ENCODE measurements at regions not wholly inside any gene's neighbourhood (a gene's known extent, or its start where the extent isn't known, plus 50 kb on each side); places are given as distances from the start of the nearest gene placed in this dataset.
A peak's percentile ranks its signal among the peaks of the same experiment; 100 is the strongest.

- peak; percentile 99 for DNase-seq (ENCODE audit: low read depth)
Measured at GRCh38 chr2:43086451-43087221, 139.8 kb downstream of the ZFP36L2 start.

- DNase-seq (ENCODE audit: low read depth): no peak
Measured at GRCh38 chr2:43085929-43086328, 140.5 kb downstream of the ZFP36L2 start.

- no peak for DNase-seq (ENCODE audit: low read depth)
Measured at GRCh38 chr2:43085505-43085904, 140.9 kb downstream of the ZFP36L2 start.

GRCh38 chr2:43084699-43085091 is 141.7 kb downstream of the ZFP36L2 start:
- peak; percentile 55 for DNase-seq (ENCODE audit: low read depth)

- DNase-seq (ENCODE audit: low read depth): peak; percentile 87
Measured at GRCh38 chr2:43083710-43084698, 142.4 kb downstream of the ZFP36L2 start.

- no peak for DNase-seq (ENCODE audit: low read depth)
Measured at GRCh38 chr2:43082903-43083677, 143.3 kb downstream of the ZFP36L2 start.

- DNase-seq (ENCODE audit: low read depth): peak; percentile 84
Measured at GRCh38 chr2:43082111-43082894, 144.1 kb downstream of the ZFP36L2 start.

GRCh38 chr2:43081131-43081765 is 145.2 kb downstream of the ZFP36L2 start:
- DNase-seq (ENCODE audit: low read depth): no peak

- DNase-seq (ENCODE audit: low read depth): no peak
Measured at GRCh38 chr2:43080571-43081021, 145.8 kb downstream of the ZFP36L2 start.

GRCh38 chr2:43078781-43079755 is 147.3 kb downstream of the ZFP36L2 start:
- DNase-seq (ENCODE audit: low read depth): no peak

- DNase-seq (ENCODE audit: low read depth): no peak
Measured at GRCh38 chr2:43078301-43078700, 148.1 kb downstream of the ZFP36L2 start.

- no peak for DNase-seq (ENCODE audit: low read depth)
Measured at GRCh38 chr2:43077876-43078275, 148.5 kb downstream of the ZFP36L2 start.

GRCh38 chr2:43076676-43077075 is 149.7 kb downstream of the ZFP36L2 start:
- no peak for DNase-seq (ENCODE audit: low read depth)

- DNase-seq (ENCODE audit: low read depth): peak; percentile 94
Measured at GRCh38 chr2:43075811-43076585, 150.4 kb downstream of the ZFP36L2 start.

- DNase-seq (ENCODE audit: low read depth): peak; percentile 98
Measured at GRCh38 chr2:43075054-43075593, 151.3 kb downstream of the ZFP36L2 start.

GRCh38 chr2:43074592-43075053 is 151.8 kb downstream of the ZFP36L2 start:
- no peak for DNase-seq (ENCODE audit: low read depth)

- DNase-seq (ENCODE audit: low read depth): no peak
Measured at GRCh38 chr2:43074052-43074451, 152.4 kb downstream of the ZFP36L2 start.

- peak; percentile 91 for DNase-seq (ENCODE audit: low read depth)
Measured at GRCh38 chr2:43073401-43073825, 153.0 kb downstream of the ZFP36L2 start.

All from M059J (cell line).